ENCODE measurements at regions not wholly inside any gene's neighbourhood (a gene's known extent, or its start where the extent isn't known, plus 50 kb on each side); places are given as distances from the start of the nearest gene placed in this dataset.

- TF ChIP-seq EGR1 (IDR thresholded peaks at IDR 0.05) (no peak), CREB1 (IDR thresholded peaks at IDR 0.05; ENCODE audit: low read depth) (no peak), TAF1 (IDR thresholded peaks at IDR 0.05; ENCODE audit: low read depth) (no peak), NFIC (IDR thresholded peaks at IDR 0.05) (no peak), YY1 (IDR thresholded peaks at IDR 0.05; ENCODE audit: low read depth) (no peak), USF1 (IDR thresholded peaks at IDR 0.05) (no peak), TCF12 (IDR thresholded peaks at IDR 0.05; ENCODE audit: low read depth) (no peak), RAD21 (IDR thresholded peaks at IDR 0.05; ENCODE audit: low read depth) (no peak), EP300 (IDR thresholded peaks at IDR 0.05; ENCODE audit: borderline replicate concordance) (no peak), CEBPB (IDR thresholded peaks at IDR 0.05) (no peak), FOXM1 (IDR thresholded peaks at IDR 0.05; ENCODE audit: borderline replicate concordance, low read depth) (no peak), TEAD4 (IDR thresholded peaks at IDR 0.05) (no peak), ZBTB7A (IDR thresholded peaks at IDR 0.05; ENCODE audit: low read depth) (no peak)
- TF ChIP-seq, protein P1, sequence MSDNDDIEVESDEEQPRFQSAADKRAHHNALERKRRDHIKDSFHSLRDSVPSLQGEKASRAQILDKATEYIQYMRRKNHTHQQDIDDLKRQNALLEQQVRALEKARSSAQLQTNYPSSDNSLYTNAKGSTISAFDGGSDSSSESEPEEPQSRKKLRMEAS (IDR thresholded peaks at IDR 0.05), result no peak
- TF ChIP-seq, protein P2, sequence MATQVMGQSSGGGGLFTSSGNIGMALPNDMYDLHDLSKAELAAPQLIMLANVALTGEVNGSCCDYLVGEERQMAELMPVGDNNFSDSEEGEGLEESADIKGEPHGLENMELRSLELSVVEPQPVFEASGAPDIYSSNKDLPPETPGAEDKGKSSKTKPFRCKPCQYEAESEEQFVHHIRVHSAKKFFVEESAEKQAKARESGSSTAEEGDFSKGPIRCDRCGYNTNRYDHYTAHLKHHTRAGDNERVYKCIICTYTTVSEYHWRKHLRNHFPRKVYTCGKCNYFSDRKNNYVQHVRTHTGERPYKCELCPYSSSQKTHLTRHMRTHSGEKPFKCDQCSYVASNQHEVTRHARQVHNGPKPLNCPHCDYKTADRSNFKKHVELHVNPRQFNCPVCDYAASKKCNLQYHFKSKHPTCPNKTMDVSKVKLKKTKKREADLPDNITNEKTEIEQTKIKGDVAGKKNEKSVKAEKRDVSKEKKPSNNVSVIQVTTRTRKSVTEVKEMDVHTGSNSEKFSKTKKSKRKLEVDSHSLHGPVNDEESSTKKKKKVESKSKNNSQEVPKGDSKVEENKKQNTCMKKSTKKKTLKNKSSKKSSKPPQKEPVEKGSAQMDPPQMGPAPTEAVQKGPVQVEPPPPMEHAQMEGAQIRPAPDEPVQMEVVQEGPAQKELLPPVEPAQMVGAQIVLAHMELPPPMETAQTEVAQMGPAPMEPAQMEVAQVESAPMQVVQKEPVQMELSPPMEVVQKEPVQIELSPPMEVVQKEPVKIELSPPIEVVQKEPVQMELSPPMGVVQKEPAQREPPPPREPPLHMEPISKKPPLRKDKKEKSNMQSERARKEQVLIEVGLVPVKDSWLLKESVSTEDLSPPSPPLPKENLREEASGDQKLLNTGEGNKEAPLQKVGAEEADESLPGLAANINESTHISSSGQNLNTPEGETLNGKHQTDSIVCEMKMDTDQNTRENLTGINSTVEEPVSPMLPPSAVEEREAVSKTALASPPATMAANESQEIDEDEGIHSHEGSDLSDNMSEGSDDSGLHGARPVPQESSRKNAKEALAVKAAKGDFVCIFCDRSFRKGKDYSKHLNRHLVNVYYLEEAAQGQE (IDR thresholded peaks at IDR 0.05; ENCODE audit: low read depth), result no peak
Observed at GRCh38 chrX:10070714-10071436, 85.9 kb upstream of the CLCN4 start.

- TF ChIP-seq, protein P2 (IDR thresholded peaks at IDR 0.05; ENCODE audit: low read depth), result no peak
- TF ChIP-seq CEBPB (IDR thresholded peaks at IDR 0.05), result no peak
Observed at GRCh38 chrX:10071451-10072144, 85.2 kb upstream of the CLCN4 start.

- TF ChIP-seq, protein P1 (IDR thresholded peaks at IDR 0.05), result no peak
- TF ChIP-seq TCF12 (IDR thresholded peaks at IDR 0.05; ENCODE audit: low read depth) (no peak), EGR1 (IDR thresholded peaks at IDR 0.05) (no peak), USF1 (IDR thresholded peaks at IDR 0.05) (no peak), NFIC (IDR thresholded peaks at IDR 0.05) (no peak), FOXM1 (IDR thresholded peaks at IDR 0.05; ENCODE audit: borderline replicate concordance, low read depth) (no peak), ZBTB7A (IDR thresholded peaks at IDR 0.05; ENCODE audit: low read depth) (no peak), RAD21 (IDR thresholded peaks at IDR 0.05; ENCODE audit: low read depth) (no peak), EP300 (IDR thresholded peaks at IDR 0.05; ENCODE audit: borderline replicate concordance) (no peak), TAF1 (IDR thresholded peaks at IDR 0.05; ENCODE audit: low read depth) (no peak), TEAD4 (IDR thresholded peaks at IDR 0.05) (no peak)
- TF ChIP-seq, protein P2 (IDR thresholded peaks at IDR 0.05; ENCODE audit: low read depth), result no peak
Observed at GRCh38 chrX:10072786-10073568, 83.8 kb upstream of the CLCN4 start.

GRCh38 chrX:10073671-10074070 is 83.1 kb upstream of the CLCN4 start:
- TF ChIP-seq USF1 (IDR thresholded peaks at IDR 0.05), result no peak
- TF ChIP-seq, protein P1 (IDR thresholded peaks at IDR 0.05), result no peak
- no peak for TF ChIP-seq TEAD4 (IDR thresholded peaks at IDR 0.05)
- TF ChIP-seq, protein P2 (IDR thresholded peaks at IDR 0.05; ENCODE audit: low read depth), result no peak
- no peak for TF ChIP-seq FOXM1 (IDR thresholded peaks at IDR 0.05; ENCODE audit: borderline replicate concordance, low read depth)
- TF ChIP-seq EGR1 (IDR thresholded peaks at IDR 0.05), result no peak
- no peak for TF ChIP-seq NFIC (IDR thresholded peaks at IDR 0.05)
- TF ChIP-seq TCF12 (IDR thresholded peaks at IDR 0.05; ENCODE audit: low read depth), result no peak
- no peak for TF ChIP-seq YY1 (IDR thresholded peaks at IDR 0.05; ENCODE audit: low read depth)
- no peak for TF ChIP-seq ZBTB7A (IDR thresholded peaks at IDR 0.05; ENCODE audit: low read depth)
- TF ChIP-seq CEBPB (IDR thresholded peaks at IDR 0.05), result no peak
- no peak for TF ChIP-seq RAD21 (IDR thresholded peaks at IDR 0.05; ENCODE audit: low read depth)
- TF ChIP-seq TAF1 (IDR thresholded peaks at IDR 0.05; ENCODE audit: low read depth), result no peak
- no peak for TF ChIP-seq EP300 (IDR thresholded peaks at IDR 0.05; ENCODE audit: borderline replicate concordance)
